Glutamatergic neuron (in vitro differentiated cells): ENCODE measurements at regions not wholly inside any gene's neighbourhood (a gene's known extent, or its start where the extent isn't known, plus 50 kb on each side); places are given as distances from the start of the nearest gene placed in this dataset.

Experiments
- DNase-seq: peaks from one replicate; pipeline ENCODE4 v3.0.0; 2022
- H3K27ac Mint-ChIP-seq: one replicate; pipeline ENCODE4 v1.8.0; 2020; ENCODE audit warnings: mild to moderate bottlenecking, mixed read lengths, inconsistent platforms; ENCODE audit not compliant: unreplicated experiment
- H3K27me3 Mint-ChIP-seq: one replicate; pipeline ENCODE4 v1.8.0; 2020; ENCODE audit warnings: mild to moderate bottlenecking, moderate library complexity, mixed read lengths, inconsistent platforms; ENCODE audit not compliant: unreplicated experiment
- H3K36me3 Mint-ChIP-seq: one replicate; pipeline ENCODE4 v1.8.0; 2020; ENCODE audit warnings: mild to moderate bottlenecking, mixed read lengths, inconsistent platforms; ENCODE audit not compliant: unreplicated experiment
- H3K4me1 Mint-ChIP-seq: one replicate; pipeline ENCODE4 v1.8.0; 2020; ENCODE audit warnings: mild to moderate bottlenecking, low read depth, mixed read lengths, inconsistent platforms; ENCODE audit not compliant: unreplicated experiment
- H3K4me3 Mint-ChIP-seq: one replicate; pipeline ENCODE4 v1.8.0; 2020; ENCODE audit warnings: mild to moderate bottlenecking, mixed read lengths, inconsistent platforms; ENCODE audit not compliant: unreplicated experiment
- H3K9me3 Mint-ChIP-seq: one replicate; pipeline ENCODE4 v1.8.0; 2020; ENCODE audit warnings: mild to moderate bottlenecking, moderate library complexity, mixed read lengths, inconsistent platforms; ENCODE audit not compliant: unreplicated experiment
- CTCF ChIP-seq: fragments of 200-600 bp; sonication (generic); IDR thresholded peaks from one replicate; pipeline ENCODE4 v1.5.0; 2021; ENCODE audit not compliant: partially characterized antibody, unreplicated experiment

GRCh38 chr2:190742431-190742830 is 93.5 kb downstream of the NAB1 start:
- Mint-ChIP-seq H3K36me3 (no peaks in the 10 kb centered on the region), H3K4me3 (no peak overlapping the region), H3K4me1 (no peaks in the 10 kb centered on the region), H3K27me3 (no peaks in the 10 kb centered on the region), H3K9me3 (no peaks in the 10 kb centered on the region), H3K27ac (no peak overlapping the region)
- no peak for TF ChIP-seq CTCF
- no peak for DNase-seq

DNA sequence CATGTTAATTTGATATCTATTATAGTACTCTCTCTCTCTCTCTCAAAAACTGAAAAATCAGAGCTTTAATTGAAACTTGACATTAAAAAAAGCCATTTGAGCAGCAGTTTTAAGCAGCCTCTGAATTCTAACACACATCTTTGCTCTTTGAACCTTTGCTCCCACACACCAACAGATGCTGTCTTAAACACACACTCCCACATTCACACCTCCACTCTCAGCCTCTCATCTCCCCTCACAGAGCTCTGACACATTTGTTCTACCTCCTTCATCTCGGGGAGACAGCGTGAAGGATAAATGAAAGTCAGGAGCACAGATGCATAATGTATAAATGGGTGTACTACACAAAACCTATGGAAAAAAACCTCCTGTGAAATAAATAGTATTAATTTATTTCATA is 95.2 kb downstream of the NAB1 start:
- no peaks in the 10 kb centered on the region for H3K9me3 Mint-ChIP-seq
- no peak for DNase-seq
- H3K36me3 Mint-ChIP-seq = no peaks in the 10 kb centered on the region
- H3K27me3 Mint-ChIP-seq = no peaks in the 10 kb centered on the region
- H3K4me1 Mint-ChIP-seq = no peaks in the 10 kb centered on the region
- no peak for TF ChIP-seq CTCF
- H3K4me3 Mint-ChIP-seq = no peak overlapping the region
- H3K27ac Mint-ChIP-seq = no peak overlapping the region

- no peak for TF ChIP-seq CTCF
- Mint-ChIP-seq H3K27me3 (peaks cover 2% of the 10 kb centered on the region), H3K4me3 (no peak overlapping the region), H3K27ac (no peak overlapping the region), H3K9me3 (no peaks in the 10 kb centered on the region), H3K36me3 (no peaks in the 10 kb centered on the region), H3K4me1 (no peaks in the 10 kb centered on the region)
- no peak for DNase-seq
These were observed 98.3 kb downstream of the NAB1 start for GRCh38 chr2:190746971-190747761.

- Mint-ChIP-seq H3K27ac (no peak overlapping the region), H3K9me3 (no peaks in the 10 kb centered on the region), H3K36me3 (no peaks in the 10 kb centered on the region), H3K27me3 (peaks cover 2% of the 10 kb centered on the region), H3K4me1 (no peaks in the 10 kb centered on the region), H3K4me3 (no peak overlapping the region)
- no peak for TF ChIP-seq CTCF
- DNase-seq = no peak
These were observed 100.1 kb downstream of the NAB1 start for GRCh38 chr2:190748966-190749365.

DNA sequence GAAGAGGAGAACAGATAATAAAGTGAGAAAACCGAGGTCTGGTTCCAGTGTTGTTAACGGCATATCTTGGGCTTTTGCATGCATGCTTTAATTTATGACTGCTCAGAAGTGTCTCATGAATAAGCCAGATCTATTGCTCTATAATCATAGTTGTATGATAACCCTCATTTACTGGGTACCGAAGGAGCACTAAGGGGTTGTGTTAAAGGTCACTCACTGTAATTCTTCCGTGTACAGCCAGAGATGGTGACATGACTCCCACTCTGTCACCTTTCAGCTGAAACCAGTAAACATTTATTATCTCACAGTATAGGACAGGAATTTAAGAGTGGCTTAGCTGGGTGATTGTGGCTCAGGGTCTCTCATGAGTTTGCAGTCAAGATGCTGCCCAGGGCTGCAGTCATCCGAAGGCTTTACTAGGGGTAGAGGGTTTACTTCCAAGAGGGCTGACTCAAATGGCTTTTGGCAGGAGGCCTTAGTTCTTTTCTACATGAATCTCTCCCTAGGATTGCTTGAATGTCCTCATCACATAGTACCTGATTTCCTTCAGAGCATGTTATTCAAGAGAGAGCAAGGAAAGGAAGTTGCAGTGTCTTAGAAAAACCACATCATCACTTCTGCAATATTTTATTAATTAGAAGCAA is 107.0 kb downstream of the NAB1 start:
- Mint-ChIP-seq H3K9me3 (no peaks in the 10 kb centered on the region), H3K4me3 (no peak overlapping the region), H3K27me3 (no peaks in the 10 kb centered on the region), H3K4me1 (no peaks in the 10 kb centered on the region), H3K27ac (no peak overlapping the region), H3K36me3 (no peaks in the 10 kb centered on the region)
- TF ChIP-seq CTCF = no peak
- no peak for DNase-seq
